SK-N-SH treated with all-trans-retinoic acid at 6 μM for 48 hours (cell line): ENCODE measurements at regions not wholly inside any gene's neighbourhood (a gene's known extent, or its start where the extent isn't known, plus 50 kb on each side); places are given as distances from the start of the nearest gene placed in this dataset.

Source experiments
- OSR1 ChIP-seq: fragments of 250-450 bp; sonication (Bioruptor Pico); IDR thresholded peaks from 2 replicates; pipeline ENCODE4 v1.8.0; 2022; ENCODE audit warnings: moderate library complexity, mild to moderate bottlenecking, inconsistent platforms
- RARB ChIP-seq: fragments of 250-450 bp; sonication (Bioruptor Pico); IDR thresholded peaks from 2 replicates; pipeline ENCODE4 v1.8.0; 2021; ENCODE audit warnings: mild to moderate bottlenecking, moderate library complexity
- ZFP3 ChIP-seq: fragments of 250-450 bp; sonication (Bioruptor Pico); IDR thresholded peaks from 2 replicates; pipeline ENCODE4 v1.5.0; 2020; ENCODE audit warnings: mild to moderate bottlenecking, moderate library complexity

DNA sequence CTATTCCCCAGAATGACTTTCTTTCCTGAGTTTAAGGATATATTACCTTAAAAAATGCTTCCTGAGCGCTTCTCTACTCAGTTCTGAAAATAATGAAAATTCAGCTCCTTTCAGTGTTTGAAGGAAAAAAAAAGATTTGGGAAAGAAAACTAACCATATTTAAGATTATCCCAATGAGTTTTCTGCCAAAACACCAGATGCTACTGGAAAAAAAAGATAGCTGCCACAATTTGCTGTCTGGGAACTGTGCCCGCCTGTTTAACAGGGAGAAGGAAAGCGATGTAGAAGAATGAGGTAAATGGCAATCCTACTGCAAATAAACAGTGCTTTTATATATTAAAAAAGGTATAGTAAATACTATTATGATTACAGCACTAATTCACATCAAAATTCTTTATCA, 367.6 kb upstream of the PRICKLE1 start:
- no peak for TF ChIP-seq RARB
- no peak for TF ChIP-seq OSR1
- no peak for TF ChIP-seq ZFP3
